GM19463 (cell line): ENCODE measurements at regions not wholly inside any gene's neighbourhood (a gene's known extent, or its start where the extent isn't known, plus 50 kb on each side); places are given as distances from the start of the nearest gene placed in this dataset.
"Not testable (repeated sequence)": the region's sequence is repeated elsewhere in the genome, so short reads cannot be mapped to it uniquely, and the experiment has no call there.

Source experiments
- ATAC-seq: cut with Tn5 transposase; IDR thresholded peaks from one replicate; pipeline ENCODE4 v1.9.1; 2021; ENCODE audit warnings: mild to moderate bottlenecking, moderate library complexity; ENCODE audit not compliant: unreplicated experiment

GRCh38 chr7:65317372-65317771 lies 56.3 kb upstream of the ZNF92 start:
- ATAC-seq: no peak

- no peak for ATAC-seq
Measured at GRCh38 chr7:65310761-65311160, 62.9 kb upstream of the ZNF92 start.

- no peak for ATAC-seq
Measured at GRCh38 chr7:65308300-65308678, 65.4 kb upstream of the ZNF92 start.

GRCh38 chr7:65307651-65308299 lies 65.9 kb upstream of the ZNF92 start:
- ATAC-seq: peak; percentile 86

GRCh38 chr7:65304175-65304574 lies 69.5 kb upstream of the ZNF92 start:
- no peak for ATAC-seq

- no peak for ATAC-seq
Measured at GRCh38 chr7:65302883-65303282, 70.8 kb upstream of the ZNF92 start.

- ATAC-seq: no peak
Measured at GRCh38 chr7:65301007-65301406, 72.6 kb upstream of the ZNF92 start.

- no peak for ATAC-seq
Measured at GRCh38 chr7:65295409-65295808, 78.2 kb upstream of the ZNF92 start.

- ATAC-seq: not testable (repeated sequence)
Measured at GRCh38 chr7:65290340-65290739, 83.3 kb upstream of the ZNF92 start.

- no peak for ATAC-seq
Measured at GRCh38 chr7:65287023-65287422, 86.6 kb upstream of the ZNF92 start.

- ATAC-seq: peak; percentile 64
Measured at GRCh38 chr7:65285906-65286864, 87.5 kb upstream of the ZNF92 start.

GRCh38 chr7:65285241-65285640 lies 88.4 kb upstream of the ZNF92 start:
- ATAC-seq: not testable (repeated sequence)

- ATAC-seq: no peak
Measured at GRCh38 chr7:65279795-65280194, 93.9 kb upstream of the ZNF92 start.

GRCh38 chr7:65276822-65277221 lies 96.8 kb upstream of the ZNF92 start:
- ATAC-seq: no peak

- not testable (repeated sequence) for ATAC-seq
Measured at GRCh38 chr7:65271502-65271901, 102.2 kb upstream of the ZNF92 start.

- peak; percentile 98 for ATAC-seq
Measured at GRCh38 chr7:65269150-65269856, 104.4 kb upstream of the ZNF92 start.

GRCh38 chr7:65268782-65269149 lies 104.9 kb upstream of the ZNF92 start:
- ATAC-seq: no peak

- no peak for ATAC-seq
Measured at GRCh38 chr7:65265933-65266519, 107.6 kb upstream of the ZNF92 start.

- ATAC-seq: no peak
Measured at GRCh38 chr7:65264258-65264657, 109.4 kb upstream of the ZNF92 start.

- ATAC-seq: not testable (repeated sequence)
Measured at GRCh38 chr7:65260673-65261072, 113.0 kb upstream of the ZNF92 start.

GRCh38 chr7:65259864-65260525 lies 113.7 kb upstream of the ZNF92 start:
- ATAC-seq: not testable (repeated sequence)
